ENCODE measurements at regions not wholly inside any gene's neighbourhood (a gene's known extent, or its start where the extent isn't known, plus 50 kb on each side); places are given as distances from the start of the nearest gene placed in this dataset.
"Not testable (repeated sequence)": the region's sequence is repeated elsewhere in the genome, so short reads cannot be mapped to it uniquely, and the experiment has no call there.

DNA sequence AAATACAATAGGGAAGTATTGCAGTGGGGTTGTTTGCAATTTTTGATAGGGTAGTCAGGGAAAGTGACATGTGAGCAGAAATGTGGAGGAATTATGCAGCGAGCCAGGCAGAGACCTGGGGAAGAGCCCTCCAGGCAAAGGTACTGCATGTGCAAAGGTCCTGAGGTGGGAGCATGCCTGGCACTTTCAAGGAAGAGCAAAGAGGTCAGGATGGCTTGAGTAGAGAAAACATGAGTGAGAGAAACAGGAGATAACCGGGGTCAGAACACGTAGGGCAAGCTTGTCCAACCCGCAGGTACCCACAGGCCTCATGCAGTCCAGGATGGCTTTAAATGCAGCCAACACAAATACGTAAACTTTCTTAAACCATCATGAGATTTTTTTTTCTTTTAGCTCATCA lies 71.0 kb downstream of the COQ2 start:
- no peak for FAIRE-seq

- FAIRE-seq: peak; percentile 57
These were observed 72.4 kb downstream of the COQ2 start for GRCh38 chr4:83212041-83212851.

- no peak for FAIRE-seq
These were observed 75.2 kb downstream of the COQ2 start for GRCh38 chr4:83209419-83209818.

DNA sequence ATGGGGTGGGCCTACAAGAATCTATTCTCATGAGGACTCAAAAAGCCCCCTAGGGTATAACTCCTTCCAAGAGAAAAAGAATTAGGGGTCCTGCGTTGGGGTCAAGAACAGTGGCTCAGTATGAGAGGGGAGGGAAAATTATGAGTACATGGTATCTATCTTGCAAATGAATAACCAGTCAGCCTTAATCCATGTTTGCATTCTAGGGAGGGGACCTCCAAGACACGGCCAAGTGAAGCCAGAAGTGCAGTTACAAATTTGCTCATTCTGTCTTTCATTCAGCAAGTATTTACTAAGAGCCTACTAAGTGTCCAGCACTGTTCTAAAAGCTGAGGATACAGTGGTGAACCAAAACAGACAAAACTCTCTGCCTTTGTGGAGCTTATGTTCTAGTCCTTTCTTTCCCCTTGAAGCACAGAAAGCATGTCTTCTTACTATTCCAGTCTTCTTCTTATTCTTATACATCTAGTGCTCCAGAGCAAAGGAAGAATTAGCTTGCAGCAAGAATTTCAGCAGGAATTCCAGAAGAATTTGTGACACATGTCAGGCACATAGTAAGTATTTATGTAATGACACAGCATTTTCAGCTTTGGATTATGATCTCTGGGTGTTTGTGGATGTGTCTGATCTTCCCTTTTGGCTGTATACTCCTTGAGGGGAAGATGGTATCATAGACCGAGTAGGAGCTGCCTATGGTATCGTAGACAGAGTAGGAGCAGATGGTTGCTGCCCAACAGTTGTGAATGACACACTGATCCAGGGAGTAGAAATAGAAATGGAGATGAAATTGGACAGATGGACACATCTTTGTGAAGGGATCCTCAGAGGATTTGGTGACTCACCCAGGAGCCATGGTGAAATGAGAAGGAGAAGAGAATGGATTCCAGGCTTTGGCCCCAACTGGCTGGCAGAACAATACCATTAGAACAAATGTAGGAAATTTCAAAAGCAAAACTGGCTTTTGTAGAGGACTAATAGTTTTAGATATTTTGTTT lies 75.9 kb downstream of the COQ2 start:
- FAIRE-seq: no peak

GRCh38 chr4:83207497-83208101 lies 77.0 kb downstream of the COQ2 start:
- no peak for FAIRE-seq

GRCh38 chr4:83205760-83206159 lies 78.8 kb downstream of the COQ2 start:
- no peak for FAIRE-seq

DNA sequence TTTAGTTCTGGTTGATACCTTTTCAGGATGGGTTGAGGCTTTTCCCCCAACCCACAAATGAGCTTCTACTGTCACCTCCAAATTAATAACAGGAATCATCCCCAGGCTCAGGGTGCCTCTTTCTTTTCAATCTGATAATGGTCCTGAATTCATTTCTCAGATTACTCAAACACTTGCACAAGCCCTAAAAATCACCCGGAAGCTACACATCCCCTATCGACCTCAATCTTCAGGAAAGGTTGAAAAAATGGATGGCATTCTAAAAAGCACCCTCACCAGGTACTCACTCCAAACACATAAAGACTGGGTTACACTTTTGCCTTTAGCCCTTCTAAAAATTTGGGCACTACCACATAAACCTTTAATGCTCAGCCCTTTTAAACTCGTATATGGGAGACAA lies 79.9 kb downstream of the COQ2 start:
- FAIRE-seq: no peak

DNA sequence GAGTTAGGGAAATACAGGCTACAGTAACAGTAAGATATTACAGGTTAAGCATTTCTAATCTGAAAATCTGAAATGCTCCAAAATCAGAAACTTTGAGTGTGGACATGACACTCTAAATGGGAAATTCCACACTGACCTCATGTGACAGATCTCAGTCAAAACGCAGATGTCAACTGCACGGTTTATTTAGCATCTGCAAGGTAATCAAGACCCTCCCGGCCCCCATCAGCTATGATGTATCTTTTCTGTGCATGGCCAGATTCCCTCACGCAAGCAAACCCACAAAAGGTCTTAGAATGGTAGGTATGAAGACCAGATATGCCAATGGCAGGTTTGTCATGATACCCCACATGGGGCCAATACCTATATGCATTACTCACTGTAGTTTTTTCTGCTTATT lies 82.8 kb downstream of the COQ2 start:
- no peak for FAIRE-seq

DNA sequence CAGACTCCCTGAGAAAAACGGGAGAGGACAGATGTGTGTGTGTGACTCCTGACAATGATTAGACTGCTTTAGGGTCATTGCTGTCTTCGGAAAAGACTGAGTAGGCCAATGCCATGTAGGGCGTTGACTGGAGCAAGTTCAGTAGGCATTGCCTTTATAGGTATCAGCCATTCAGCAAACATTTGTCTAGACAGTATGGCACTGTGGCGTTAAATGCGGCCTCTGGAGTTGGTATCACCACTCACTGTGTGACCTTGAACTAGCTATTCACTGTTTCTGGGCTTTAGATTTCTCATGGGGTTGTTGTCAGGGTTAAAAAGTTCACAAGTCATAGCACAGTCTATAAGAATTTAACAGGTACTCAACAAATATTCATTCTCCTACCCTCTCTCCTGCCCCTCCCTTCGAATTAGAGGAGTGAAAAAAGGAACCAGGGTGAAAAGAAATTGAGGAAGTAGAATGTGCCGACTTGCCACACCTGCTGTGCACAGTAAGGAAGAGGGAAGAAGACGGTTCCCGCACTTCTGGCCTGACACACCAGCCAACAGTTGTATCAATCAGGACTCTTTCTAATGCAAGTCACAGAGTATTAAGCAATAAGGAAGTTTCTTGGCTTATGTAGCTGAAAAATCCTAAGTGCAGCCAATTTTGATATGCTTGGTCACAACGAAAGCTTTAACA lies 83.2 kb upstream of the PLAC8 start:
- peak; percentile 75 for FAIRE-seq

GRCh38 chr4:83196921-83197320 lies 82.4 kb upstream of the PLAC8 start:
- no peak for FAIRE-seq

DNA sequence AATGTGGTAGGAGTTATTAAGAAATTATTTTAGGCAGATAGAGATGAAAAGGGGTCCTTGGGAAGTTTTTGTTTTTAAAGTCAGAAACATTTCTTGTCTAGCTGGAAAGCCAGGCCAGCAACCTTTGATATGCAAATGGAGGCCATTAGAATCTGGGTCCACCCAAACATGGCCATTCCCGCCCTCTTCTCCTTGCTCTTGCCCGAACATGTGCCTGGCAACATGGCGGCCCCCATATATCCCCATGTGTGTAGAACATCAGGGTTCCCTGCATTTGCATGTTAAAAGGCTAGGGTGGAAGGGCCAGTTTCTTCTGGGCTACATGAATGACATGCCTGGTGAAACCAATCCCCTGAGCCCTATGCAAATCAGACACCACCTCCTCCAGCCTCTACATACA lies 80.7 kb upstream of the PLAC8 start:
- FAIRE-seq: no peak

DNA sequence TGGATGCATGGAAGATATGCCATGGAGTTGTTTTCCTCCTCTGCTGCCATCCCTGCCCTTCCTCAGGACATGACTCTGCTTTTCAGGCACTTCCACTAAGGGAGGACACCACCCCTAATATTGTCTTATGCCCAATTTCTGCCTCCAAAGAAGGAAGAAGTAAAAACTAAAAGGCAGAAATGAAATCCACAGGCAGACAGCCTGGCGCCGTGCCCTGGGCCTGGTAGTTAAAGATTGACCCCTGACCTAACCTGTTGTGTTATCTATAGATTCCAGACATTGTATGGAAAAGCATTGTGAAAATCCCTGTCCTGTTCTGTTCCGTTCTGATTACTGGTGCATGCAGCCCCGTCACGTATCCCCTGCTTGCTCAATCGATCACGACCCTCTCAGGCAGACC lies 80.1 kb upstream of the PLAC8 start:
- FAIRE-seq: not testable (repeated sequence)

DNA sequence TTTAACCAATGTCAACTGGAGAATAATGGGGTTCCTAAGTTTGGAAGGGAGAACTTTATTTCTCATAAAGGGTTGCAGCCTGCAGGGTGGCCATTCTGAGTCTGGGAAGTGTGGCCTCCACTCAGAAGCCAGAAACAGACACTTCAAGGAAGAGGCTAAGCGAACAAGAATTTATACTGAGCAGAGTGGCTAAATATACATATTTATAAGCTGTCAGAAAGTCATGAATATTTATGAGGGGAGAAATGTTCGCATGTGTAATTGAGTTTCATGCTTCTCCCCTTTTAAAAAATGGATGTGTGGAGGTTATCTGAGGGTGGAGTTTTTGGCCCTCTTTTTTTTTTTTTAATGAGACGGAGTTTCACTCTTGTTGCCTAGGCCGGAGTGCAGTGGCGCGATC lies 78.1 kb upstream of the PLAC8 start:
- FAIRE-seq: no peak

DNA sequence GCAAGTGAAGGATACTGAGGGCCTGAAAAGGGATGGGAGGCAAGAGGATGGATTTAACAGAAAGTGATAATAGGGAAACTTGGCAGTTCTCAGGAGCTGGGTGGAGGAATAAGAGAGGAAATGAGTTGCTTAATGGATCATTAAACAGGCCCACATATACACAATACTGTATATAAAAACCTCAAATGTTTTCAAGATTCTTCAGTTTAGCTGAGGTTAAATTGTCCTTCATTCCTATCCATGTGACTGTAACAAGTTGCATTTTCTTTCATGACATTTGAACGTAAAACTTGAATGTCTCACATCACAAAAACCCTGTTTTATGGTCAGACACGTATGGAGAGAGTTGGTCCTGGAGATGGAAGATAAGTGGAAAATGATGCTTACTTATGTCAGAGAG lies 76.5 kb upstream of the PLAC8 start:
- no peak for FAIRE-seq

- no peak for FAIRE-seq
These were observed 75.2 kb upstream of the PLAC8 start for GRCh38 chr4:83189631-83190136.

DNA sequence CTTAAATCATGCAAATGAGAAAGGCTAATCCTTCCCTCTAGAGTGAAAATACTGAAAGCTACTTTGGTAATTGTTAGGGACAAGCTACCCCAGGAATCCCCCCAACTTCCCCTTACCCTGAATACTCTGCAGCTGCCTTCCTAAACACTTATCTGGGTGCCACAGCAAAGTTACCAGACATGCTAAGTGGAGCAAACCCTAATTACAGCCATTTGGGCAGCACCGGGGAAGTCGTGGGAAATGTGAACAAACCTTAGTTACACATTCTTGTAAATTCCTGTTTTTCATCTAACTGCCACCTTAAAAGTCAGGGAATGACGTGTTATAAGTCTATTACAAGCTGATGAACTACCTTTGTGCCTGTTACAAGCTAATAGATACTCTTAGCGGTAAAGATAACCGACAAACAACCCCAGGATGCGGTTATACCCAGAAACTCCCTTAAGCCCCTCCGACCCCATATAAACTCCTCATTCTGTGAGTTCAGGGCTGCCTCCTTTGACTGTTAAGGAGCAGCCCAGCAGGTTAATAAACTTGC lies 66.0 kb upstream of the PLAC8 start:
- FAIRE-seq: no peak

GRCh38 chr4:83179205-83179604 lies 64.7 kb upstream of the PLAC8 start:
- no peak for FAIRE-seq

GRCh38 chr4:83178029-83178428 lies 63.5 kb upstream of the PLAC8 start:
- FAIRE-seq: no peak

DNA sequence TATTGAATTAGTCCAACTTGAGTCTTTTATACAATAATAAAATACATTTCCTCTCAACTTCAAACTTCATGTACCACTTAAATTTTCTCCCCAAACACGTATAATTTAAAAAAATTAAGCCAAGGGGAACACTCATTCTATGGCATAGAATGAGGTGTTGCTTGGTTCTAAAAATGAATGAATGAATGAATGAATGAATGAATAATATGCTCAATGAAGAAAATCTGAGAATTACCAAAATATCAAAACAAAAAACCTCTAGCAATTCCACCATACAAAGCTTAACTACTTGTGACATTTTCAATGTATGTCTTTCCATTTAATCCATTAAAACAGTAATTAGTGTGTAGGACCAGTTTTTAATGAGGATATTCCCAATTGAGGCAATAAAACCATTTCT lies 62.7 kb upstream of the PLAC8 start:
- no peak for FAIRE-seq

- no peak for FAIRE-seq
These were observed 60.4 kb upstream of the PLAC8 start for GRCh38 chr4:83174844-83175414.

GRCh38 chr4:83172371-83172770 lies 57.8 kb upstream of the PLAC8 start:
- FAIRE-seq: no peak
